HepG2 (cell line): ENCODE measurements at regions not wholly inside any gene's neighbourhood (a gene's known extent, or its start where the extent isn't known, plus 50 kb on each side); places are given as distances from the start of the nearest gene placed in this dataset.

ENCODE experiments used
- ATAC-seq: fragments of 200-7000 bp; cut with Tn5 transposase; 3 replicates; pipeline ENCODE4 v1.9.1; 2020; ENCODE audit warnings: mild to moderate bottlenecking, moderate library complexity
- BruUV-seq: library from RNA; stranded (reverse); fragments of 400-500 nt; replicated peaks from 2 replicates; lab custom pipeline; 2021; lab: Mats Ljungman, UMichigan
- CTCF ChIA-PET: fragments of 300-600 bp; formaldehyde crosslinking; extraction: SDS; loops from one replicate; lab custom pipeline; 2021; ENCODE audit warnings: low total read pairs, inconsistent platforms, low intra/inter-chr PET ratio; lab: Yijun Ruan, JAX
- POLR2A ChIA-PET: fragments of 350-600 bp; sonication (Branson Sonifier 250); formaldehyde crosslinking; loops from one replicate; lab custom pipeline; 2020; ENCODE audit warnings: antibody characterized with exemption, inconsistent platforms; lab: Yijun Ruan, JAX
- DNase-seq: peaks from one replicate; pipeline ENCODE4 v3.0.0-alpha.2; 2015; ENCODE audit warnings: low spot score
- FAIRE-seq: peaks from 3 replicates; lab custom pipeline; 2011; peaks lifted over from hg19 to GRCh38; lab: Jason Lieb, UNC
- H2AFZ ChIP-seq: one replicate; pipeline ENCODE4 v1.6.1; 2011; ENCODE audit warnings: low read length, inconsistent platforms
- H3K27ac ChIP-seq: fragments of 300-600 bp; 3 replicates; pipeline ENCODE4 v1.8.0; 2011; ENCODE audit warnings: mixed run types, mild to moderate bottlenecking, mixed read lengths, low read length, inconsistent platforms; ENCODE audit not compliant: insufficient read depth; ENCODE audit errors: extremely low read length
- H3K27me3 ChIP-seq, 2 experiments: fragments of 200-600 bp in 1 of 2; 2 replicates in 1 of 2; 3 replicates in 1 of 2; pipeline versions ENCODE4 v1.6.0 to v1.8.0; 2011; ENCODE audit warnings: low read length in 2 of 2, mild to moderate bottlenecking in 2 of 2, moderate library complexity in 2 of 2, inconsistent platforms in 1 of 2; ENCODE audit not compliant: insufficient read depth in 2 of 2, control insufficient read depth in 1 of 2
- H3K36me3 ChIP-seq, 2 experiments: fragments of 200-600 bp in 1 of 2; replicated peaks in 1 of 2; 2 replicates in 1 of 2; 3 replicates in 1 of 2; pipeline versions ENCODE4 v1.5.1 to v1.8.0; 2011; ENCODE audit warnings: low read length in 2 of 2, inconsistent platforms in 1 of 2; ENCODE audit not compliant: insufficient read depth in 2 of 2, control insufficient read depth in 1 of 2
- H3K4me1 ChIP-seq: 2 replicates; pipeline ENCODE4 v1.5.1; 2012; ENCODE audit warnings: low read length, inconsistent platforms; ENCODE audit not compliant: insufficient read depth
- H3K4me2 ChIP-seq: 2 replicates; pipeline ENCODE4 v1.6.0; 2011; ENCODE audit warnings: low read depth, low read length, inconsistent platforms
- H3K4me3 ChIP-seq, 3 experiments: fragments of 200-600 bp in 1 of 3; sonication (generic), shearing (Covaris generic) in 1 of 3; replicated peaks in 1 of 3; 2 replicates each; pipeline ENCODE4 v1.5.1; 2011 to 2016; ENCODE audit warnings: low read length in 3 of 3, inconsistent platforms in 2 of 3, low read depth in 2 of 3, mild to moderate bottlenecking in 2 of 3, control low read depth in 1 of 3, mixed read lengths in 1 of 3; ENCODE audit not compliant: insufficient read depth in 1 of 3
- H3K79me2 ChIP-seq: one replicate; pipeline ENCODE4 v1.6.1; 2011; ENCODE audit warnings: low read length, inconsistent platforms; ENCODE audit not compliant: insufficient read depth
- H3K9ac ChIP-seq: 2 replicates; pipeline ENCODE4 v1.6.0; 2011; ENCODE audit warnings: mild to moderate bottlenecking, low read depth, low read length, inconsistent platforms; ENCODE audit not compliant: insufficient read depth
- H3K9me3 ChIP-seq: 2 replicates; pipeline ENCODE4 v1.5.1; 2012; ENCODE audit warnings: mild to moderate bottlenecking, low read length
- H4K20me1 ChIP-seq: 2 replicates; pipeline ENCODE4 v1.6.0; 2011; ENCODE audit warnings: inconsistent platforms, mild to moderate bottlenecking, low read length, moderate library complexity; ENCODE audit not compliant: insufficient read depth
- AKAP8 ChIP-seq: sonication (generic); formaldehyde crosslinking; IDR thresholded peaks from 2 replicates; pipeline ENCODE4 v1.5.1; 2020; ENCODE audit warnings: mild to moderate bottlenecking, missing genetic modification reagents
- ATAD3A ChIP-seq: sonication (generic); formaldehyde crosslinking; IDR thresholded peaks from 2 replicates; pipeline ENCODE4 v1.4.0; 2020; ENCODE audit warnings: missing genetic modification reagents
- FOXA3 ChIP-seq: IDR thresholded peaks from 2 replicates; pipeline ENCODE4 v1.6.1; 2016; ENCODE audit warnings: missing genetic modification reagents, missing compliant biosample characterization
- HNF4A ChIP-seq: sonication (generic); formaldehyde crosslinking; IDR thresholded peaks from 2 replicates; pipeline ENCODE4 v1.4.0; 2020; ENCODE audit warnings: missing genetic modification reagents
- NCOR1 ChIP-seq: fragments of 200-600 bp; sonication (generic); IDR thresholded peaks from 2 replicates; pipeline ENCODE4 v1.7.0; 2017; ENCODE audit warnings: antibody characterized with exemption, low read length, borderline replicate concordance
- NR2F1 ChIP-seq, 2 experiments: fragments of 450-650 bp in 1 of 2; formaldehyde crosslinking in 1 of 2; IDR thresholded peaks; 2 replicates each; pipeline versions ENCODE4 v1.5.0 to v1.6.1; 2016 to 2020; ENCODE audit warnings: mild to moderate bottlenecking in 1 of 2, missing compliant biosample characterization in 1 of 2, missing genetic modification reagents in 1 of 2, moderate library complexity in 1 of 2
- RFX3 ChIP-seq: IDR thresholded peaks from 2 replicates; pipeline ENCODE4 v1.6.1; 2016; ENCODE audit warnings: missing biosample characterization, missing genetic modification reagents
- SOX13 ChIP-seq, 3 experiments: fragments of 450-650 bp in 1 of 3; sonication (generic) in 1 of 3; formaldehyde crosslinking in 1 of 3; IDR thresholded peaks in 2 of 3; conservative IDR thresholded peaks in 1 of 3; 2 replicates each; pipeline versions ENCODE4 v1.5.0 to v1.6.1; 2016 to 2020; ENCODE audit warnings: antibody characterized with exemption in 1 of 3, mild to moderate bottlenecking in 1 of 3, missing compliant biosample characterization in 1 of 3, missing genetic modification reagents in 1 of 3, moderate library complexity in 1 of 3
- SOX5 ChIP-seq: IDR thresholded peaks from 2 replicates; pipeline ENCODE4 v1.6.1; 2016; ENCODE audit warnings: borderline replicate concordance
- SOX6 ChIP-seq, 2 experiments: fragments of 450-650 bp in 1 of 2; sonication (generic) in 1 of 2; formaldehyde crosslinking in 1 of 2; IDR thresholded peaks; 2 replicates each; pipeline versions ENCODE4 v1.4.0 to v1.6.1; 2017 to 2020; ENCODE audit warnings: antibody characterized with exemption in 1 of 2, mild to moderate bottlenecking in 1 of 2, missing genetic modification reagents in 1 of 2
- SSRP1 ChIP-seq: IDR thresholded peaks from 2 replicates; pipeline ENCODE4 v1.6.1; 2016; ENCODE audit warnings: control low read depth
- ZNF33A ChIP-seq: sonication (generic); formaldehyde crosslinking; IDR thresholded peaks from 2 replicates; pipeline ENCODE4 v1.5.1; 2020; ENCODE audit warnings: missing genetic modification reagents, mild to moderate bottlenecking, moderate library complexity, borderline replicate concordance
- ZNF557 ChIP-seq: sonication (generic); formaldehyde crosslinking; IDR thresholded peaks from 2 replicates; pipeline ENCODE4 v1.4.0; 2020; ENCODE audit warnings: missing genetic modification reagents
- ZSCAN20 ChIP-seq: sonication (generic); formaldehyde crosslinking; IDR thresholded peaks from 2 replicates; pipeline ENCODE4 v1.4.0; 2020; ENCODE audit warnings: missing genetic modification reagents, mild to moderate bottlenecking, borderline replicate concordance
- WGBS: methylation state at CpG from one replicate; pipeline ENCODE4 v1.1.6; 2017; ENCODE audit warnings: low lambda C conversion rate; 5-methylcytosine and 5-hydroxymethylcytosine counted together
- in situ Hi-C: cut with HindIII; loops from 2 replicates; pipeline ENCODE4 v1.10.0; 2017; ENCODE audit warnings: low pct_unique_long_range_greater_than_20kb; ENCODE audit not compliant: extremely low pct_ligation_motif_present
- intact Hi-C: fragments of 100-400 bp; cut with micrococcal nuclease; formaldehyde crosslinking; loops from one replicate; pipeline ENCODE4 v1.10.0; 2022; ENCODE audit not compliant: unreplicated experiment
- TF ChIP-seq, protein P1 (sequence below): IDR thresholded peaks from 2 replicates; pipeline ENCODE4 v1.6.1; 2016; ENCODE audit warnings: mild to moderate bottlenecking, missing biosample characterization, missing genetic modification reagents
- TF ChIP-seq, protein P2 (sequence below): sonication (generic); formaldehyde crosslinking; IDR thresholded peaks from 2 replicates; pipeline ENCODE4 v1.4.0; 2020; ENCODE audit warnings: mild to moderate bottlenecking, missing genetic modification reagents
- TF ChIP-seq, protein P3 (sequence below): sonication (generic); formaldehyde crosslinking; conservative IDR thresholded peaks from 2 replicates; pipeline ENCODE4 v1.4.0; 2020; ENCODE audit warnings: mild to moderate bottlenecking, missing genetic modification reagents, moderate library complexity

DNA sequence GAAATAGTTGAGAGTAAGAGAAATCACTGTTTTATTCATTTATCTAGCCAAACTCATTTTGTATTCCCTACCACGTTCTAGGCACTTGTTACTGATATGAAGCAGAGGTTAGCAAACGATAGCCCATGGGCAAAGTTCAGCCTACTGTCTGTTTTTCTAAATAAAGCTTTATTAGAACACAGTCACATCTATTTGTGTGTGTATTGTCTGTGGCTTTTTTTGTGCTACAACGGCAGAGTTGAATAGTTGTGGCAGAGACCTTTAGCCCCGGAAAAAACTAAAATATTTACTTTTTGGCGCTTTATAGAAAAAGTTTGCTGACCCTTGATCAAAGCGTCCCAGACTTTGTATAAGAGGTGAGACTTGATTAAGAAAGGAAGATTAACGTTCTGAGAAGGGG lies 289.1 kb upstream of the CFAP20DC start:
- in situ Hi-C loops (no loop called here), intact Hi-C loops (no loop called here)
- Histone ChIP-seq H3K4me3 (no peak overlapping the region), H3K79me2 (no peaks in the 10 kb centered on the region), H3K9me3 (no peaks in the 10 kb centered on the region), H4K20me1 (no peaks in the 10 kb centered on the region), H2AFZ (no peak overlapping the region), H3K4me1 (peaks cover 17% of the 10 kb centered on the region), H3K27ac (no peak overlapping the region), H3K27me3 (no peaks in the 10 kb centered on the region), H3K36me3 (no peaks in the 10 kb centered on the region), H3K9ac (no peak overlapping the region), H3K4me2 (peak overlapping the region; percentile 16; the same call in 1 of the 2 replicates)
- POLR2A ChIA-PET = no interaction called here
- no peak for ATAC-seq
- peak; percentile 13 for DNase-seq
- no TSS peak for BruUV-seq
- CTCF ChIA-PET = no interaction called here
- no peak for FAIRE-seq
- 0% methylated on average over 7 of the region's 7 CpGs for WGBS
- TF ChIP-seq SOX6 (IDR thresholded peaks at IDR 0.05) (no peak), SOX6 (CRISPR knock-in tag; IDR thresholded peaks at IDR 0.05) (peak; percentile 71), RFX3 (CRISPR knock-in tag) (no peak), NR2F1 (CRISPR knock-in tag; IDR thresholded peaks at IDR 0.05) (peak in 1 of 2 experiments; percentile 54; a peak in 2 of 4 replicates), SSRP1 (CRISPR knock-in tag) (no peak), ZSCAN20 (CRISPR knock-in tag) (no peak), NCOR1 (peak; percentile 56; the same call in 1 of the 2 replicates), SOX5 (CRISPR knock-in tag) (peak; percentile 74; the same call in 1 of the 2 replicates), ZNF557 (CRISPR knock-in tag) (no peak), HNF4A (peak; percentile 55), ZNF33A (no peak), SOX13 (IDR thresholded peaks at IDR 0.05) (peak; percentile 34; the same call in 1 of the 2 replicates), SOX13 (CRISPR knock-in tag; conservative IDR thresholded peaks at IDR 0.05 in 1 of 2, IDR thresholded peaks at IDR 0.05 in 1 of 2) (peak in 1 of 2 experiments; percentile 68; a peak in 2 of 4 replicates), ATAD3A (no peak), FOXA3 (CRISPR knock-in tag) (no peak), AKAP8 (CRISPR knock-in tag) (no peak)
- TF ChIP-seq, protein P1, sequence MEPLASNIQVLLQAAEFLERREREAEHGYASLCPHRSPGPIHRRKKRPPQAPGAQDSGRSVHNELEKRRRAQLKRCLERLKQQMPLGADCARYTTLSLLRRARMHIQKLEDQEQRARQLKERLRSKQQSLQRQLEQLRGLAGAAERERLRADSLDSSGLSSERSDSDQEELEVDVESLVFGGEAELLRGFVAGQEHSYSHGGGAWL (CRISPR knock-in tag) = no peak
- TF ChIP-seq, protein P2, sequence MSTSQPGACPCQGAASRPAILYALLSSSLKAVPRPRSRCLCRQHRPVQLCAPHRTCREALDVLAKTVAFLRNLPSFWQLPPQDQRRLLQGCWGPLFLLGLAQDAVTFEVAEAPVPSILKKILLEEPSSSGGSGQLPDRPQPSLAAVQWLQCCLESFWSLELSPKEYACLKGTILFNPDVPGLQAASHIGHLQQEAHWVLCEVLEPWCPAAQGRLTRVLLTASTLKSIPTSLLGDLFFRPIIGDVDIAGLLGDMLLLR (CRISPR knock-in tag) = no peak
- TF ChIP-seq, protein P3, sequence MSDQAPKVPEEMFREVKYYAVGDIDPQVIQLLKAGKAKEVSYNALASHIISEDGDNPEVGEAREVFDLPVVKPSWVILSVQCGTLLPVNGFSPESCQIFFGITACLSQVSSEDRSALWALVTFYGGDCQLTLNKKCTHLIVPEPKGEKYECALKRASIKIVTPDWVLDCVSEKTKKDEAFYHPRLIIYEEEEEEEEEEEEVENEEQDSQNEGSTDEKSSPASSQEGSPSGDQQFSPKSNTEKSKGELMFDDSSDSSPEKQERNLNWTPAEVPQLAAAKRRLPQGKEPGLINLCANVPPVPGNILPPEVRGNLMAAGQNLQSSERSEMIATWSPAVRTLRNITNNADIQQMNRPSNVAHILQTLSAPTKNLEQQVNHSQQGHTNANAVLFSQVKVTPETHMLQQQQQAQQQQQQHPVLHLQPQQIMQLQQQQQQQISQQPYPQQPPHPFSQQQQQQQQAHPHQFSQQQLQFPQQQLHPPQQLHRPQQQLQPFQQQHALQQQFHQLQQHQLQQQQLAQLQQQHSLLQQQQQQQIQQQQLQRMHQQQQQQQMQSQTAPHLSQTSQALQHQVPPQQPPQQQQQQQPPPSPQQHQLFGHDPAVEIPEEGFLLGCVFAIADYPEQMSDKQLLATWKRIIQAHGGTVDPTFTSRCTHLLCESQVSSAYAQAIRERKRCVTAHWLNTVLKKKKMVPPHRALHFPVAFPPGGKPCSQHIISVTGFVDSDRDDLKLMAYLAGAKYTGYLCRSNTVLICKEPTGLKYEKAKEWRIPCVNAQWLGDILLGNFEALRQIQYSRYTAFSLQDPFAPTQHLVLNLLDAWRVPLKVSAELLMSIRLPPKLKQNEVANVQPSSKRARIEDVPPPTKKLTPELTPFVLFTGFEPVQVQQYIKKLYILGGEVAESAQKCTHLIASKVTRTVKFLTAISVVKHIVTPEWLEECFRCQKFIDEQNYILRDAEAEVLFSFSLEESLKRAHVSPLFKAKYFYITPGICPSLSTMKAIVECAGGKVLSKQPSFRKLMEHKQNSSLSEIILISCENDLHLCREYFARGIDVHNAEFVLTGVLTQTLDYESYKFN (CRISPR knock-in tag) = peak; percentile 56
